ENCODE measurements at regions not wholly inside any gene's neighbourhood (a gene's known extent, or its start where the extent isn't known, plus 50 kb on each side); places are given as distances from the start of the nearest gene placed in this dataset.

DNA sequence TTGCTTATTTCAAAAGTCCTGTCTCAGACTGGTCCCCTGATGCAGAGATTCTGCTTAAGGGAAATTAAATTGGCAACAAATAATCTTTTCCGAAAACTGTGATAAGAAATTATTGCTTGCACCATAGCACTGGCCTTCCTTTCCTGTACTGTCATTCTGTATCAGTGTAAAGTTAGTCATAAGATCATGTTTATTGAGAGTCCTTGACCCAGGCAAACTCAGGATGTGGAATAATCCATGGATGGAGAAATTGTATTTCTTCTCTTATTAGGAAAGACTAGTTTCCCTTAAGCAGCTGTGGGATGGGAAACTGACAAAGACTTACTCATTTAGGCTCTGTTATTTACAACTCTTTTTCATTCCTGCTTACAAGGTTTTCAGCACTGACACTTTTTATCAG lies 83.0 kb upstream of the RANBP6 start:
- Histone ChIP-seq H3K4me1 (replicated peaks; ENCODE audit: insufficient read depth) (peaks cover 16% of the 10 kb centered on the region), H3K36me3 (ENCODE audit: low read depth) (no peaks in the 10 kb centered on the region), H3K9me3 (ENCODE audit: insufficient read depth, low read depth) (no peaks in the 10 kb centered on the region; the same call in 1 of the 2 replicates), H4K20me1 (ENCODE audit: insufficient read depth) (no peaks in the 10 kb centered on the region), H3F3A (ENCODE audit: insufficient read depth, low read depth) (peaks cover 6% of the 10 kb centered on the region; the same call in 1 of the 2 replicates), H3K4me3 (no peak overlapping the region), H3K4me2 (no peak overlapping the region), H3K27ac (no peak overlapping the region), H2AFZ (no peak overlapping the region), H3K27me3 (ENCODE audit: insufficient read depth, low read depth) (no peaks in the 10 kb centered on the region), H3K79me2 (ENCODE audit: low read depth) (no peaks in the 10 kb centered on the region), H3K9me2 (ENCODE audit: insufficient read depth) (no peaks in the 10 kb centered on the region)
- POLR2A ChIA-PET (ENCODE audit: unreplicated experiment) = no interaction called here
- intact Hi-C loops (cut with micrococcal nuclease; ENCODE audit: unreplicated experiment) = no loop called here
- TF ChIP-seq, protein P1, sequence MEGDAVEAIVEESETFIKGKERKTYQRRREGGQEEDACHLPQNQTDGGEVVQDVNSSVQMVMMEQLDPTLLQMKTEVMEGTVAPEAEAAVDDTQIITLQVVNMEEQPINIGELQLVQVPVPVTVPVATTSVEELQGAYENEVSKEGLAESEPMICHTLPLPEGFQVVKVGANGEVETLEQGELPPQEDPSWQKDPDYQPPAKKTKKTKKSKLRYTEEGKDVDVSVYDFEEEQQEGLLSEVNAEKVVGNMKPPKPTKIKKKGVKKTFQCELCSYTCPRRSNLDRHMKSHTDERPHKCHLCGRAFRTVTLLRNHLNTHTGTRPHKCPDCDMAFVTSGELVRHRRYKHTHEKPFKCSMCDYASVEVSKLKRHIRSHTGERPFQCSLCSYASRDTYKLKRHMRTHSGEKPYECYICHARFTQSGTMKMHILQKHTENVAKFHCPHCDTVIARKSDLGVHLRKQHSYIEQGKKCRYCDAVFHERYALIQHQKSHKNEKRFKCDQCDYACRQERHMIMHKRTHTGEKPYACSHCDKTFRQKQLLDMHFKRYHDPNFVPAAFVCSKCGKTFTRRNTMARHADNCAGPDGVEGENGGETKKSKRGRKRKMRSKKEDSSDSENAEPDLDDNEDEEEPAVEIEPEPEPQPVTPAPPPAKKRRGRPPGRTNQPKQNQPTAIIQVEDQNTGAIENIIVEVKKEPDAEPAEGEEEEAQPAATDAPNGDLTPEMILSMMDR (conservative IDR thresholded peaks at IDR 0.05) = no peak
- no peak for TF ChIP-seq EZH2 (IDR thresholded peaks at IDR 0.05; ENCODE audit: low read depth)
- CTCF ChIA-PET = no interaction called here
- no peak for DNase-seq
- BruUV-seq (replicated peaks) = no TSS peak

DNA sequence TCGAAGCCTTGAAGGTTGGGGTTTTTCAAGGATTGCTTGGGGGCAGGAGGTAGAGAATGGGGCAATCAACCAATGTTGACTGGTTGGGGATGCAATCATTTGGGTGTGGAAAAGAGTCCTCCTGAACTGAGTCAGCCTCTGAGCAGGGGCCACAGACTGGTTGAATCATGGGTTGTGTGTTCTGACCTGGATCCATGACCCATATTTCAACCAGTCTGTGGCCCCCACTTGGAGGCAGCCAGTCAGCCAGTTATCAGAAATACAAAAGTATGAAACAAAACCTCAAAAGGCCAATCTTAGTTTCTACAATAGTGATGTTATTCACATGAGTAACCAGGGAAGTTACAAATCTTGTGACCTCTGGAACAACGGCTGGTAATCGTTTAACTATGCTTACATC lies 81.4 kb upstream of the RANBP6 start:
- CTCF ChIA-PET = no interaction called here
- peaks cover 2% of the 10 kb centered on the region for H3K4me1 ChIP-seq (replicated peaks; ENCODE audit: insufficient read depth)
- intact Hi-C loops (cut with micrococcal nuclease; ENCODE audit: unreplicated experiment) = no loop called here
- H3K4me2 ChIP-seq = no peak overlapping the region
- TF ChIP-seq, protein P1 (conservative IDR thresholded peaks at IDR 0.05) = no peak
- no peak for TF ChIP-seq EZH2 (IDR thresholded peaks at IDR 0.05; ENCODE audit: low read depth)
- BruUV-seq (replicated peaks) = no TSS peak
- POLR2A ChIA-PET (ENCODE audit: unreplicated experiment) = no interaction called here
- H3K27ac ChIP-seq = no peak overlapping the region
- H3K36me3 ChIP-seq (ENCODE audit: low read depth) = no peaks in the 10 kb centered on the region
- no peaks in the 10 kb centered on the region for H3K9me2 ChIP-seq (ENCODE audit: insufficient read depth)
- H3K9me3 ChIP-seq (ENCODE audit: insufficient read depth, low read depth) = no peaks in the 10 kb centered on the region; the same call in 1 of the 2 replicates
- no peaks in the 10 kb centered on the region for H4K20me1 ChIP-seq (ENCODE audit: insufficient read depth)
- peaks cover under 1% of the 10 kb centered on the region; the same call in 1 of the 2 replicates for H3F3A ChIP-seq (ENCODE audit: insufficient read depth, low read depth)
- H3K27me3 ChIP-seq (ENCODE audit: insufficient read depth, low read depth) = no peaks in the 10 kb centered on the region
- no peak for DNase-seq
- no peak overlapping the region for H2AFZ ChIP-seq
- H3K4me3 ChIP-seq = no peak overlapping the region
- no peaks in the 10 kb centered on the region for H3K79me2 ChIP-seq (ENCODE audit: low read depth)

DNA sequence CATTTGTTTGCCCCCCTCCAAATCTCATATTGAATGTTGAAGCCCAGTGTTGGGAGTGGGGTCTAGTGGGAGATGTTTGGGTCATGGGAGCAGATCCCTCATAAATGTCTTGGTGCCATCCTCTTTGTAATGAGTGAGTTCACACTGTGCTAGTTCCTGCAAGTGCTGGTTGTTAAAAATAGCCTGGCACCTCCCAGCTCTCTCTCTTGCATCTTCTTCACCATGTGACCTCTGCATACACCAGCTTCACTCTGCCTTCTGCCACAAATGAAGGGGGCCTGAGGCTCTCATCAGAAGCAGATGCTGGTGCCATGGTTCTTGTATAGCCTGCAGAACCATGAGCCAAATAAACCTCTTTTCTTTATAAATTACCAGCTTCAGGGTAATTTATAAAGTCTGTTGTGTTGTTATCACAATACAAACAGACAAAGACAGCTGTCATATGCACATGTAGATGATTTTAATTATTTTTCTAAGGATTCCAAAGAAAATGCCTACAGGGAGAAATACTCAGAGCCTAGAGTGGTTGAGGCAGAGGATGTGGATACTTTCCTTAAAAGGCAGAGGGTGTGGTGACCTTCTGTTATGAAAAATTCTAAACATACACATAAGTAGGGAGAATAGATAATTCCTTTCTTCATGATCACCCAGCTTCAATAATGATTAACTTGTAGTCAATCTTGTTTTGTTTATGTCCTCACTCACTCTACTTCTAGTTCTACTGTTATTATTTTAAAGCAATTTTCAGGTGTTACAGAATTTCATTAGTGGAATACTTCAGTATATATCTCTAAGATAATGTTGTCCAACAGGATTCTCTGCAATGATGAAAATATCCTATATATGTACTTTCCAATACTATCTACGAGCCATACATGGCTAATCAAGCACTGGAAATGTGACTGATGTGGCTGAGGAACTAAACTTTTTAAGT lies 75.1 kb upstream of the RANBP6 start:
- ChIA-PET POLR2A (ENCODE audit: unreplicated experiment) (no interaction called here), CTCF (no interaction called here)
- Histone ChIP-seq H3K9me2 (ENCODE audit: insufficient read depth) (no peaks in the 10 kb centered on the region), H3F3A (ENCODE audit: insufficient read depth, low read depth) (no peaks in the 10 kb centered on the region), H3K4me2 (no peak overlapping the region), H3K27me3 (ENCODE audit: insufficient read depth, low read depth) (no peaks in the 10 kb centered on the region), H3K27ac (no peak overlapping the region), H3K9me3 (ENCODE audit: insufficient read depth, low read depth) (no peaks in the 10 kb centered on the region), H4K20me1 (ENCODE audit: insufficient read depth) (no peaks in the 10 kb centered on the region), H3K4me3 (no peak overlapping the region), H3K4me1 (replicated peaks; ENCODE audit: insufficient read depth) (no peaks in the 10 kb centered on the region), H3K36me3 (ENCODE audit: low read depth) (no peaks in the 10 kb centered on the region), H3K79me2 (ENCODE audit: low read depth) (no peaks in the 10 kb centered on the region), H2AFZ (no peak overlapping the region)
- no TSS peak for BruUV-seq (replicated peaks)
- intact Hi-C loops (cut with micrococcal nuclease; ENCODE audit: unreplicated experiment) = no loop called here
- TF ChIP-seq, protein P1 (conservative IDR thresholded peaks at IDR 0.05) = no peak
- TF ChIP-seq EZH2 (IDR thresholded peaks at IDR 0.05; ENCODE audit: low read depth) = no peak
- DNase-seq = no peak
